ENCODE measurements at regions not wholly inside any gene's neighbourhood (a gene's known extent, or its start where the extent isn't known, plus 50 kb on each side); places are given as distances from the start of the nearest gene placed in this dataset.

GRCh38 chr12:125614058-125614457 lies 548.8 kb downstream of the AACS start:
- ATAC-seq: no peak
- H3K36me3 Mint-ChIP-seq: no peaks in the 10 kb centered on the region
- H3K27ac Mint-ChIP-seq: no peak overlapping the region
- no peak for DNase-seq
- no peaks in the 10 kb centered on the region for H3K27me3 Mint-ChIP-seq
- peaks cover 2% of the 10 kb centered on the region for H3K9me3 Mint-ChIP-seq (ENCODE audit: low read depth)
- no peaks in the 10 kb centered on the region for H3K4me1 Mint-ChIP-seq
- no peak overlapping the region for H3K4me3 Mint-ChIP-seq
- CTCF ChIA-PET: no interaction called here

- H3K4me3 Mint-ChIP-seq: no peak overlapping the region
- ATAC-seq (no peak), DNase-seq (no peak)
- peaks cover 2% of the 10 kb centered on the region for H3K9me3 Mint-ChIP-seq (ENCODE audit: low read depth)
- H3K36me3 Mint-ChIP-seq: no peaks in the 10 kb centered on the region
- CTCF ChIA-PET: no interaction called here
- no peak overlapping the region for H3K27ac Mint-ChIP-seq
- H3K27me3 Mint-ChIP-seq: no peaks in the 10 kb centered on the region
- H3K4me1 Mint-ChIP-seq: no peaks in the 10 kb centered on the region
Measured at GRCh38 chr12:125619723-125620122, 554.5 kb downstream of the AACS start.

- DNase-seq (no peak), ATAC-seq (no peak)
- CTCF ChIA-PET: no interaction called here
- Mint-ChIP-seq H3K36me3 (no peaks in the 10 kb centered on the region), H3K27me3 (no peaks in the 10 kb centered on the region), H3K4me1 (no peaks in the 10 kb centered on the region), H3K4me3 (no peak overlapping the region), H3K27ac (no peak overlapping the region), H3K9me3 (ENCODE audit: low read depth) (no peaks in the 10 kb centered on the region)
Measured at GRCh38 chr12:125633686-125634085, 568.5 kb downstream of the AACS start.

GRCh38 chr12:125634813-125635212 lies 569.6 kb downstream of the AACS start:
- DNase-seq (no peak), ATAC-seq (no peak)
- Mint-ChIP-seq H3K9me3 (ENCODE audit: low read depth) (no peaks in the 10 kb centered on the region), H3K36me3 (no peaks in the 10 kb centered on the region), H3K27me3 (no peaks in the 10 kb centered on the region), H3K4me1 (no peaks in the 10 kb centered on the region), H3K27ac (no peak overlapping the region), H3K4me3 (no peak overlapping the region)
- CTCF ChIA-PET: no interaction called here

- H3K36me3 Mint-ChIP-seq: no peaks in the 10 kb centered on the region
- H3K9me3 Mint-ChIP-seq (ENCODE audit: low read depth): no peaks in the 10 kb centered on the region
- CTCF ChIA-PET: no interaction called here
- ATAC-seq: no peak
- no peaks in the 10 kb centered on the region for H3K4me1 Mint-ChIP-seq
- H3K27ac Mint-ChIP-seq: no peak overlapping the region
- no peak overlapping the region for H3K4me3 Mint-ChIP-seq
- DNase-seq: no peak
- H3K27me3 Mint-ChIP-seq: no peaks in the 10 kb centered on the region
Measured at GRCh38 chr12:125639826-125640225, 574.6 kb downstream of the AACS start.

GRCh38 chr12:125643055-125643454 lies 577.8 kb downstream of the AACS start:
- Mint-ChIP-seq H3K4me3 (no peak overlapping the region), H3K27me3 (no peaks in the 10 kb centered on the region), H3K4me1 (no peaks in the 10 kb centered on the region), H3K36me3 (no peaks in the 10 kb centered on the region), H3K27ac (no peak overlapping the region), H3K9me3 (ENCODE audit: low read depth) (peaks cover 2% of the 10 kb centered on the region)
- DNase-seq (no peak), ATAC-seq (no peak)
- CTCF ChIA-PET: no interaction called here

GRCh38 chr12:125645724-125646123 lies 580.5 kb downstream of the AACS start:
- Mint-ChIP-seq H3K4me3 (no peak overlapping the region), H3K27ac (no peak overlapping the region), H3K36me3 (no peaks in the 10 kb centered on the region), H3K27me3 (no peaks in the 10 kb centered on the region), H3K9me3 (ENCODE audit: low read depth) (peaks cover 2% of the 10 kb centered on the region), H3K4me1 (no peaks in the 10 kb centered on the region)
- ATAC-seq: no peak
- CTCF ChIA-PET: no interaction called here
- no peak for DNase-seq

GRCh38 chr12:125650587-125650986 lies 585.4 kb downstream of the AACS start:
- Mint-ChIP-seq H3K27me3 (no peaks in the 10 kb centered on the region), H3K4me3 (no peak overlapping the region), H3K9me3 (ENCODE audit: low read depth) (peaks cover 2% of the 10 kb centered on the region), H3K27ac (no peak overlapping the region), H3K4me1 (no peaks in the 10 kb centered on the region), H3K36me3 (no peaks in the 10 kb centered on the region)
- CTCF ChIA-PET: no interaction called here
- DNase-seq (no peak), ATAC-seq (no peak)

GRCh38 chr12:125651625-125652024 lies 586.4 kb downstream of the AACS start:
- Mint-ChIP-seq H3K4me1 (no peaks in the 10 kb centered on the region), H3K4me3 (no peak overlapping the region), H3K27me3 (no peaks in the 10 kb centered on the region), H3K9me3 (ENCODE audit: low read depth) (no peaks in the 10 kb centered on the region), H3K36me3 (no peaks in the 10 kb centered on the region), H3K27ac (no peak overlapping the region)
- ATAC-seq (no peak), DNase-seq (no peak)
- CTCF ChIA-PET: no interaction called here

- H3K4me1 Mint-ChIP-seq: no peaks in the 10 kb centered on the region
- no peaks in the 10 kb centered on the region for H3K36me3 Mint-ChIP-seq
- no peaks in the 10 kb centered on the region for H3K9me3 Mint-ChIP-seq (ENCODE audit: low read depth)
- no peak for DNase-seq
- H3K27me3 Mint-ChIP-seq: no peaks in the 10 kb centered on the region
- no peak for ATAC-seq
- no peak overlapping the region for H3K4me3 Mint-ChIP-seq
- H3K27ac Mint-ChIP-seq: no peak overlapping the region
- CTCF ChIA-PET: no interaction called here
Measured at GRCh38 chr12:125652681-125653080, 587.4 kb downstream of the AACS start.

GRCh38 chr12:125657681-125658080 lies 592.4 kb downstream of the AACS start:
- DNase-seq: no peak
- Mint-ChIP-seq H3K27ac (no peak overlapping the region), H3K4me3 (no peak overlapping the region), H3K36me3 (no peaks in the 10 kb centered on the region), H3K9me3 (ENCODE audit: low read depth) (no peaks in the 10 kb centered on the region), H3K27me3 (no peaks in the 10 kb centered on the region), H3K4me1 (no peaks in the 10 kb centered on the region)
- CTCF ChIA-PET: no interaction called here
- no peak for ATAC-seq

- CTCF ChIA-PET: no interaction called here
- no peak overlapping the region for H3K4me3 Mint-ChIP-seq
- no peaks in the 10 kb centered on the region for H3K36me3 Mint-ChIP-seq
- ATAC-seq: no peak
- no peaks in the 10 kb centered on the region for H3K9me3 Mint-ChIP-seq (ENCODE audit: low read depth)
- no peaks in the 10 kb centered on the region for H3K27me3 Mint-ChIP-seq
- no peak for DNase-seq
- H3K27ac Mint-ChIP-seq: no peak overlapping the region
- H3K4me1 Mint-ChIP-seq: no peaks in the 10 kb centered on the region
Measured at GRCh38 chr12:125674554-125675338, 609.5 kb downstream of the AACS start.

GRCh38 chr12:125676366-125676765 lies 611.1 kb downstream of the AACS start:
- DNase-seq (no peak), ATAC-seq (no peak)
- no peaks in the 10 kb centered on the region for H3K4me1 Mint-ChIP-seq
- H3K36me3 Mint-ChIP-seq: no peaks in the 10 kb centered on the region
- no peak overlapping the region for H3K27ac Mint-ChIP-seq
- no peak overlapping the region for H3K4me3 Mint-ChIP-seq
- CTCF ChIA-PET: no interaction called here
- no peaks in the 10 kb centered on the region for H3K27me3 Mint-ChIP-seq
- no peaks in the 10 kb centered on the region for H3K9me3 Mint-ChIP-seq (ENCODE audit: low read depth)

GRCh38 chr12:125677829-125678228 lies 612.6 kb downstream of the AACS start:
- H3K4me3 Mint-ChIP-seq: no peak overlapping the region
- CTCF ChIA-PET: no interaction called here
- no peaks in the 10 kb centered on the region for H3K9me3 Mint-ChIP-seq (ENCODE audit: low read depth)
- H3K4me1 Mint-ChIP-seq: no peaks in the 10 kb centered on the region
- no peaks in the 10 kb centered on the region for H3K27me3 Mint-ChIP-seq
- ATAC-seq (no peak), DNase-seq (no peak)
- no peaks in the 10 kb centered on the region for H3K36me3 Mint-ChIP-seq
- H3K27ac Mint-ChIP-seq: no peak overlapping the region

- no peaks in the 10 kb centered on the region for H3K9me3 Mint-ChIP-seq (ENCODE audit: low read depth)
- no peak for ATAC-seq
- no peak overlapping the region for H3K4me3 Mint-ChIP-seq
- no peak overlapping the region for H3K27ac Mint-ChIP-seq
- no peaks in the 10 kb centered on the region for H3K36me3 Mint-ChIP-seq
- DNase-seq: no peak
- CTCF ChIA-PET: no interaction called here
- no peaks in the 10 kb centered on the region for H3K4me1 Mint-ChIP-seq
- no peaks in the 10 kb centered on the region for H3K27me3 Mint-ChIP-seq
Measured at GRCh38 chr12:125678589-125678993, 613.4 kb downstream of the AACS start.

Data from activated CD8-positive, alpha-beta memory T cell treated with anti-CD3 and anti-CD28 coated beads, Interleukin-2, amount 10 ng/mL, durations not matched to agents 7 days and 5 days (primary cell).